HG03354 (cell line): ENCODE measurements at regions not wholly inside any gene's neighbourhood (a gene's known extent, or its start where the extent isn't known, plus 50 kb on each side); places are given as distances from the start of the nearest gene placed in this dataset.

Source experiments
- ATAC-seq: cut with Tn5 transposase; IDR thresholded peaks from one replicate; pipeline ENCODE4 v1.9.1; 2021; ENCODE audit warnings: mild to moderate bottlenecking; ENCODE audit not compliant: unreplicated experiment, poor library complexity, severe bottlenecking

DNA sequence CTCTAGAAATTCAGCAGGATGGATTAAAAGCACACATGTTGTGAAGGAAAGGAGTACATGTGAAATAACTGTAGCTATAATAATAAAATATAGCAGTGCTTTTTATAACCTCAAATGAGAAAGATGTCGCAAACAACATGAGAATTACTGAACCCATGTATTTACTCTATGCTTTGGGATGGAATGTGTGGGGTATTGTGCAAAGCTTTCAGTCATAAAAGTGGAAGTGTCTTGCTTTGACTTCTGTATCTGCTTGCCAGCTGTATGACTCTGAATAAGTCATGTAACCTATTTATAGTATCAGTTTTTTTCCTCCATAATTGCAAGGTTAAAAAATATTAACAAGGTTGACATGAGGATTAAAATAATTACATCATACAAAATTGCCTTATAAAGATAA is 519.3 kb upstream of the CADM2 start:
- no peak for ATAC-seq

DNA sequence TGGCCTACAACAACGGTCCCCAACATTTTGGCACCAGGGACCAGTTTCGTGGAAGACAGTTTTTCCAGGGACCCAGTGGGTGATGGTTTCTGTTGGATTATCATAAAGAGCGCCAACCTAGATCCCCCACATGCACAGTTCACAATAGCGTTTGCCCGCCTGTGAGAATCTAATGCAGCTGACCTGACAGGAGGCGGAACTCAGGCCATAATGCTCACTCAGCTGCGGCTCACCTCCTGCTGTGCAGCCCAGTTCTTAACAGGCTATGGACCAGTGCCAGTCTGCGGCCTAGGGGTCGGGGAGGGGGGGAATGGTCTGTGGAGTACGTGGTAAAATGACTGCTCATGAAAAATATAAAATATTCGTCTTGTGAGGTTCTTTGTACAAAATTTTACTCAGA is 518.5 kb upstream of the CADM2 start:
- ATAC-seq, result no peak

DNA sequence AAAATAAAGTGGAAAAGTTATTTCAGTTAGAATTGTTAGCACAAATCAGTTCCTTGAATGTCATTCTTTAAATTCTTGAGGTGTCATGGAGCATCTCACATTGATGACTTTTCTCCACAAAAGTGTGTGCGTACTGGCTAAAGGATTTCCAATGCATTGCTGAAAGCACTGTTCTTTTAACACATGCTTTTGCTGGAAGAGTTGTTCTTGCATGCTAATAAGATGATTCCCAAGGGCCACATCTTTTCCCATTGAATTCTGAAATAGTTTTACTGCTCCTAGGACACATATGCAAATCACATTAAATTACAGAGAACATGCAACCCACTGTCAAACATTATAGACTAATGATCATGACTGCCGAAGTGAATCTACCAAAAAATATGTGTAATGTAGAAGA is 516.3 kb upstream of the CADM2 start:
- no peak for ATAC-seq

DNA sequence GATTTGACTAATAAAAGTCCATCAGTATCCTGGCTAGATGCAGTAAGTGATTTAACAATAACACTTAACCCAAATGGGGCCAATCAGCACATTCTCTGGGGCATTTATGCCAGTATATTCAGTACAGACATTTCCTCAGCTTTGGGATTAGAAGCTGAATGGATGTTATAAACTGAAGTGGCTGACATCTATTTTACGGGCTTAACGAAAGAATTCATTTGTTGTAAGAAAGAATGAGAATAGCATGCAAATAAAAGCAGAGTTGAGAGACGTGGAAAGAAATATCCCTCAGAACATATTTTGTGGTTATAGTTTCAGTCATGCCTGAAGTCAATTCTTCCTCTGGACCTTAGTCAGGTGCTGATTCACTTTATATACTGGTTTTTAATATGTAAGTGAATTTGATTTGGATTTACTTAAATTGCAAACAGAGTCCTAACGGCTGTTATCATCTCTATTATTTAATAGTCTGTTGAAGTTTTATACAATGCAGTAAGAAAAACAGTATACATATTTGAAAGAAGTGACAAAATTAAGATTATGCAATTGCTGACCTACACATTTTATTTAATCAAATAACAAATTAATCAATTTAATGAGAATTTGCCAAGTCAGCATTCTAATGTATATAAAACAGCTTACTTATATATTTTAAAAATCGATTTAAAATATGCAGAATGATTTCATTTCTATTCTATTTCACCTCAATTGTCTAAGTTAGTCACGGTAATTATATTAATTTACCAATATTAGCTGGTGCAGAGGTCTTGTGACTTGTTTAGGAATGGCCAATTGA is 513.9 kb upstream of the CADM2 start:
- ATAC-seq, result no peak

DNA sequence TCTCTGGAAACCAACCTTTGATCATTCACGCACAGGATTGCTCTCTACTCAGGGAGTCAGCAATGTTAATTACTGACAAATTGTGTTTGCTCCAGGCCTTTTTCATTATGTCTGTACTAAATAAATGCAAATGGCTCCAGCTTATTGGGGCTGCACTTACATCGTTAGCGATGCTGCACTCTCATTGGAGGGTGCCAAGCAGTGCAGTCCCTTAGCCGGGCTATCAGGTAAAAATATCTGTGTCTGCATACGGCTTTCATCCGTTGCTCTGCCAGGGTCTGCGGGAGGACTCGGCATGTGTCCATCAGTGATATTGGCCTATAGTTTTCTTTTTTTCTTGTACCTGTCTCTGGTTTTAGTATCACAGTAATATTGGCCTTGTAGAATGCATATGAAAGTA is 471.5 kb upstream of the CADM2 start:
- no peak for ATAC-seq

DNA sequence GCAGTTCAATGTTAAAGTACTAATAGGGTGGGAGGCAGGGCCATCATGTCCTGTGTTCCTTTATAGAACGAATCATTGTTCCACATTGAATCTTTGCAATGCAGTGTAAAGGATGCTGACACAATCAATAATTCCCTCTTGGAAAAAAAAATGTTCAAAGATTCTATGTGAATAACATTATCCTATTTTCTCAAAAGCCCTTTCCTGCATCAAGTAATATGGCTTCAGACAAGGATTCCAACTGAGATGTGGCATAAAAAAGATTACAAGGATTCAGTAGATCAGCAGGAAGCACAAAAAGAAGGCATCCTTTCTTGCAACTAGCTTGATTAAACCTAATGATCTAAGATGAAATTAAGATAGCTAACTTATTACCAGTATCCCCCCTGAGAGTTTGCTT is 454.0 kb upstream of the CADM2 start:
- no peak for ATAC-seq

DNA sequence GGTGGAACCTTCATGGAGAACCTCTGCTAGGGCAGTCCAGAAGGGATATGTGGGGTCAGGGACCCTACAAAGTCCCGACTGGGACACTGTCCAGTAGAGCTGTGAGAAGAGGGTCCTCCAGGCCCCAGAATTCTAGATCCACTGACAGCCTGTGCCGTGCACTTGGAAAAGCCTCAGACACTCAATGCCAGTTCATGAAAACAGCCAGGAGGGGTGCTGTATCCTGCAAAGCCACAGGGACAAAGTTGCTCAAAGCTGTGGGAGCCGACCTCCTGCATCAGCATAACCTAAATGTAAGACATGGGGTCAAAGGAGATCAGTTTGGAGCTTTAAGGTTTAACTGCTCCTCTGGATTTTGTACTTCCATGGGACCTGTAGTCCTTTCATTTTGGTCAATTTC is 448.8 kb upstream of the CADM2 start:
- no peak for ATAC-seq

DNA sequence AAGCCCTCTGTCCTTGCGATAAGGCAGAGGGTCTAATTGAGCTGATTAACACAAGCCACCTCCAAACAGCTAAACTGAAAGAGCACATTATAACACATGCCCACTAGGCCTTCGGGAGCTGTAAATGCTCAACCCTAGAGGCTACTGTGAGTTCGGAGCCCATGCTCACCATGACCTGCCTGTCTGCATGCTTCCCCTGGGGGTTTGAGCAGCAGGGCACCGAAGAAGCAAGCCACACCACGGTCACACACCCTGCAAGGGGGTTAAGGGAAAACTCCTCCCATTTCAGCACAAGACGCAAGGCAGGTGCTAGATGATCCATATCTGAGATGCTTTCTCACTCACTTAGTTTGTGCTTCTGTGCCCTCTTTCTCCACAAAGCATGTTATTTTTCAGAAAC is 435.9 kb upstream of the CADM2 start:
- ATAC-seq, result no peak

DNA sequence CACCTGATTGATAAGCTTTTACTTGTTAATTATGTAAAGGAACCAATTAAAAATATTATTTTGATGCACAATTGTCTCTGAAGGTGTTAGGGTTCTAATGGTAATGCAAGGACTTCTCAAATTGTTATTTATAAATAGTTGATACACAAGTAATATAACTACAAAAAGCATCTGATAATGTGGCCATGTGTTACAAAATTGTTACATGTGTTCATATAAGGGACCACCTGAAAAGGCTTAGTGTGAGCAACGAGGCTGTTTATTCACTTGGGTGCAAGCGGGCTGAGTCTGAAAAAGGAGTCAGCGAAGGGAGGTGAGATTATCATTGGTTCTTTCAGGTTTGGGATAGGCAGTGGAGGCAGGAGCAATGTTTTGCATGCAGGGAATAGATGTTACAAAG is 421.9 kb upstream of the CADM2 start:
- no peak for ATAC-seq

DNA sequence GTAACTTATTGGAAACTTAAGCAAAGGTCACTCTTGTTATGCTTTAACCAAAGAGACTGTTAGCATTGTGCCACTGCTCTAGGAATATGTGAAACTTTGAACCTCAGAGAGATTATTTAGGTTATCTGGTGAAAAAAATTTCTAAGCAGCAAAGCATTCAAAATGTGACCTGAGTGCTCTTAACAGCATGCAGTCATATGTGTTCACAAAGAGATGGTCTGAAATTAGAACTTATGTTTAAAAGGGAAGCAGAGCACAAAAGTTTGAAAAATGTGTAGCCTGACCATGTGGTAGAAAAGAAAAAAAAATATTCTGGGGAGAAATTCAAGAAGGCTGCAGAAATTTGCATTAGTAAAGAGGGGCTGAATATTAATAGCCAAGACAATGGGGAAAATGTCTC is 420.2 kb upstream of the CADM2 start:
- ATAC-seq, result no peak

DNA sequence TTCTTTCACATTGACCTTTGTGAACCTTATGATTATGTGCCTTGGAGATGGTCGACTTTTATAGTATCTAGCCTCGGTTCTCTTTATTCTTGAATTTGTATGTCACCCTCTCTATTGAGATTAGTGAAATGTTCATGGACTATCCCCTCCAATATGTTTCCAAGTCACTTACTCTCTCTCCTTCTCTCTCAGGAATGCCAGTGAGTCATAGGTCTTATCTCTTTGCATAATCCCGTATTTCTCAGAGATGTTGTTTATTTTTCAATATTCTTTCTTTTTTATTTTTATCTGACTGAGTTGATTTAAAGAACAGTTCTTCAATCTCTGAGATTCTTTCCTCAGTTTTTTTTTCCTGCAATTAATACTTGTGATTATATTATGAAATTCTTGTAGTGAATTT is 411.6 kb upstream of the CADM2 start:
- ATAC-seq, result no peak

DNA sequence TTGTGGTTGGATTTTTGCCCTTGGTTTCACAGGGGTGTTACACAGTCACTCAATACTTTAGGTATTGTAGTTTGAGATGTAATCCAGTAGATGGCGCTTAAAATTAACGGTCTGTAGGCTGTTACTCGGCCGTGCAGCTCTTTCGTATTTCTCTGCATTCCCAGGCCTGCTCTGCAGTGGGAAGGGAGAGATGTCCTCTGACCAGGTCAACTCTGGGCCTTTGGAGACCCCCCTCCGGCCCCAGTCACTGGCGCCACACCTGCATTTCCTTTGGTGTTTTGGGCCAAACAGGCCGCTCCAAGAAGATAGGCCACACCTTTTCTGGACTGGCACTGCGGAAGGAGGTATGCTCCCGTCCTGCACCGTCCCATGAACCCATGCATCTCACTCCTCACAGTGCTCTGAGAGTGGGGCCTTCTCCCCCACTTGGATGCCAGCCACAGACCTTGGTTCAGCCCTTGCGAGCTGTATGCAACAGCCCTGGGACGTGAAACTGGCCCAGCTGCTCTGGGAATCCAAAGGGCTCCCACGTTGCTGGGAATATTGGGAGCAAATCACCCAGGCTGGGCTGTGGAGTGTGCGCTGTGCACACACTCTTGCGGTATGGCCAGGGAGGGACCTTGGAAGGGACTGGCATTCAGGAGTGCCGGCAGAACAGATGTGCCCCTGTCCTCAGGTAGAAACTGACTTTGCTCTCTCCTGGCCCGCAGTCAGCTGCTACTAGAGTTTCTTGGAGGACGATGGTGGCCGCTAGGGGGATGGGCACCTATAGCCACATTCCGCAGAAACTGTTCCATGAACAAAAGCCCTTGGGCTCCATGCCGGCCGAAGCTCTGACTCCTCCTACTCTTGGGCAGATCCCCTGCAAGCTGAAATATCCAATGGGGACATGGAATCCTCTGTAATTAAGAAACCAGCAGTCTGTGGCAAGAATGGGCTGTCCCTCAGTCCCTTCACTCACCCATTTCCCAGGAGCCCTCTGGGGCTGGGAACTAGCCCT is 410.5 kb upstream of the CADM2 start:
- ATAC-seq, result peak; percentile 93

DNA sequence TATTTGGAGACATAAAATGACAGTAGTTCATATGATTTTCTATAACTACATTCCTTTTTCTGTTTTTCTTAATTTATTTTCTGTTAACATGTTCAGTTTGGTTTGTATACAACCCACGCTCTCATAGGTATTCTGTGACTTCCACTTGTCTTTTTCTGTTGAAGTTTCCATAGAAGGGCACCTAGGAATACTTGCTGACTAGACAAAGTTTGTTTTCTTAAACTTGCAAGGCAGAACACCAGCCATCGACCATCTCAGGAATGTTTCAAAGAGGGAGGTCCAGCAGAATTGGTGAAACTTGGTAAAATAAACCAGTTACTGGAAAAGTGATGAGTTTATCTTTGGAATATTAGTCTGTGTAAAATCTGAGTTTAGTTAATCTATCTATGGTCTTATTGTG is 403.2 kb upstream of the CADM2 start:
- no peak for ATAC-seq

DNA sequence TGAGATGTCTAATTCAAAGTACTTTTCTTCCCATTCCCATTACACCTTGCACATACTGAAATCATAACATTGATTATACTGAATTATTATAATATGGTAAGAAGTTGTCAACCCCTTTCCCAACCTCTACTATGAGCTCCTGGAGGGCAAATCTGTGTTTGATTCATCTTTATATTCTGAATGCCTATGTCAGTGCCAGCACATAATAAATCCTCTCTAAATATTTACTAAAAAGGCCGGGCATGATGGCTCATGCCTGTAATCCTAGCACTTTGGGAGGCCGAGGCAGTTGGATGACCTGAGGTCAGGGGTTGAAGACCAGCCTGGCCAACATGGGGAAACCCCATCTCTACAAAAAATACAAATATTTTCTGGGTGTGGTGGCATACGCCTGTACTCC is 392.5 kb upstream of the CADM2 start:
- ATAC-seq, result no peak

DNA sequence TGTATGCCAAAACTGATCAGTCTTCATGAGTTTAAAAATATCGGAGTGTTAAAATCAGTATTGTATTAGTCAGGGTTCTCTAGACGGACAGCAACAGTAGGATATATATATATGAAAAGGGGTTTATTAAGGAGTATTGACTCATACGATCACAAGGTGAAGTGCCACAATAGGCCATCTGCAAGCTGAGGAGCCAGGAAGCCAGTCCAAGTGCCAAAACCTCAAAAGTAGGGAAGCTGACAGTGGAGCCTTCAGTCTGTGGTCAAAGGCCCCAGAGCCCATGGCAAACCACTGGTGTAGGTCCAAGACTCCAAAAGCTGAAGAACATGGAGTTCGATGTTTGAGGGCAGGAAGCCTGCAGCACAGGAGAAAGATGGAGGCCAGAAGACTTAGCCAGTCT is 391.0 kb upstream of the CADM2 start:
- no peak for ATAC-seq

DNA sequence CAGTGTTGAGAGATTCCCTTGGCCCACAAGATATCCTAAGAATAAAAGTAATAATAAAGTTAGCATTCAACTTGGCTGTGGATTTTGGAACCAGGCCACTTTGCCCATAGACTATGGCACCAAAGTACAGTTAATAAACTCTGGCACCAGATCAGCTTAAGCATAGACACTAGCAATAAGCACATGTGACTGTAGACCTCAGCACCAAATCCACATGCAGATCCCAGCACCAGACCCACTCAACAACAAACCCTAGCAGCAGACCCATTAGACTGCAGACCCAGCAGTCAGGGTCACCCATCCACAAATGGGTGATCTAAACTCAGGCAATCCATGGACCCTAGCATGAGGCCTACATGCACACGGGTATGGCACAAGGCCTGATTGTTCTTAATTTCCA is 384.8 kb upstream of the CADM2 start:
- ATAC-seq, result no peak

DNA sequence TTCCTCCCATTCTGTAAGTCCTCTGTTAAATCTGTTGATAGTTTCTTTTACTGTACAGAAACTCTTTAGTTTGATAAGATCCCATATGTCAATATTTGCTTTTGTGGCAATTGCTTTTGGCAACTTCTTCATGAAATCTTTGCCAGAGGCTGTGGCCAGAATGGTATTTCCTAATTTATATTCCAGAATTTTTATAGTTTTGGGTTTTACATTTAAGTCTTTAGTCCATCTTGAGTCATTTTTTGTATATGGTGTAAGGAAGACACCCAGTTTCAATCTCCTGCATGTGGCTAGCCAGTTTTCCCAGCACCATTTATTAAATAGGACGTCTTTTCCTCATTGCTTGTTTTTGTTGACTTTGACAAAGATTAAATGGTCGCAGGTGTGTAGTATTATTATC is 372.4 kb upstream of the CADM2 start:
- ATAC-seq, result no peak

DNA sequence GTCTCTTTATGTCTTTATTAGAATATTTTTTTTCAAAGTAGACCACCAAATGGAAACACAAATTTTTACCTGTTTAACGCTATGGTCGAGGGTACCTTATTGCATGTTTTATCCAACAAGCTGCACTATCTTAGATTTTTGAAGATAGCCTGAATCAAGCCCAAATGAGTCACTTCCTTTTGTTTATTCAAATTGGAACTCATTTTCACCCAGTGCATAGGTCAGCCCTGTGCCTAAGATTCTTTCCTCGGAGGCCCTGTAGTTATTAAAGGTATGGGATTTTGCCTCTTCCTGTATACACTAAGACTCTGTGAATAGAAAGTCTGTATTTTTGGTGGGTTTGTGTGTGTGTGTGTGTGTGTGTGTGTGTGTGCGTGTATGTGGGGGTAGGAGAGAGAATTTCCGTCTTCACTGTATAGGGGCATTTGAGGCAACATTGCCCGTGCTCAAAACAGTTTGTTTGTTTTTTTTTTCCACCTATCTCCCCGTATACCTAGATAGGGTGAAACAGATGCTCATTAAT is 358.0 kb upstream of the CADM2 start:
- ATAC-seq, result no peak

DNA sequence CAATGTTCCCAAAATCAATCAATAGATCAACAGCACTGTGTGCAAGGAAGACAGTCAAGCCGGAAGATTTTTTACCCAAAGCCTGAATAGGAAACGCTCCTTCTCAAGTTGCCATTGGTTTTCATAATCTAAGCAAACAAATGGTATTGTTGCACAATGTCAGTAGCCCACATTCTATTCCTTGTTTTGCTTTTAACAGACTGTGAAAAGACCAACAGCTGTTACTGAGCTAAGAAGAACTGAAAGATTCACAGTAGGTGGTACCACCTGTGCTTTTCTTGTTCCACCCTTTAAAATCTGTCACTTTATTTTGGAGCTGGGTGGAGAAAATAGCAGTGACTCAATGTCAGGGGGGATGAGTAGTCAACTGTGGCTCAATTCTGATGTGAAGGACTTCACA is 357.5 kb upstream of the CADM2 start:
- no peak for ATAC-seq

DNA sequence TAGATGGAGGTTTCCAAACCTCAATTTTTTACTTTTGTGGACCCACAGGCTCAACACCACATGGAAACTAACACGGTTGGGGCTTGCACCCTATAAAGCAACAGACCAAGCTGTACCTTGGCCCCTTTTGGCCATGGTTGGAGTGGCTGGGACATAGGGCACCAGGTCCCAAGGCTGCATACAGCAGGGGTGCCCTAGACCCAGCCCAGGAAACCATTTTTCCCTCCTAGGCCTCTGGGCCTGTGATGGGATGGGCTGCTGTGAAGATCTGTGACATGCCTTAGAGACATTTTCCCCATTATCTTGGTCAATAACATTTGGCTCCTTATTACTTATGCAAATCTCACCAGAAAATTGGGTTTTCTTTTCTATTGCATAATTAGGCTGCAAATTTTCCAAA is 337.0 kb upstream of the CADM2 start:
- no peak for ATAC-seq

DNA sequence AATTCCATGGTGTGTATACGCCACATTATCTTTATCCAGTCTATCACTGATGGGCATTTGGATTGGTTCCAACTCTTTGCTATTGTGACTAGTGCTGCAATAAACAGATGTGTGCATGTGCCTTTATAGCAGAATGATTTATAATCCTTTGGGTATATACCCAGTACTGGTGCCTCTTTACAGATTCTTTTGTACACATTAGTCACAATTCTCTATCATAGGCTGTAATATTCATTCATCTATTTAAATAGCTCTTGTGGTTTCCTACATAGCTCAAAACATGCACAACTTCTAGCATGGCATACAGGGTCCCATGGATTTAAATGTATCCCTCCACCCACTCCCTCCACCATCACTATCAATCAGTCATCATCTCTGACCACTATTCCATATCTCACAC is 324.1 kb upstream of the CADM2 start:
- no peak for ATAC-seq
